OCI-LY1 (cell line): ENCODE measurements at regions not wholly inside any gene's neighbourhood (a gene's known extent, or its start where the extent isn't known, plus 50 kb on each side); places are given as distances from the start of the nearest gene placed in this dataset.

ENCODE experiments used
- CTCF ChIP-seq: fragments of 200-600 bp; sonication (generic), shearing (Covaris generic); IDR thresholded peaks from 2 replicates; pipeline ENCODE4 v1.5.1; 2017; ENCODE audit warnings: mild to moderate bottlenecking, antibody characterized with exemption, low read length, moderate library complexity, mixed read lengths
- EZH2 ChIP-seq: fragments of 200-600 bp; sonication (generic), shearing (Covaris generic); IDR thresholded peaks from 2 replicates; pipeline ENCODE4 v1.8.0; 2017; ENCODE audit warnings: borderline replicate concordance, mixed run types, mild to moderate bottlenecking, antibody characterized with exemption, low read length, moderate library complexity, mixed read lengths

- TF ChIP-seq CTCF (no peak), EZH2 (no peak)
Observed at GRCh38 chr7:112640685-112641084, 149.5 kb downstream of the TMEM168 start.
